ENCODE measurements at regions not wholly inside any gene's neighbourhood (a gene's known extent, or its start where the extent isn't known, plus 50 kb on each side); places are given as distances from the start of the nearest gene placed in this dataset.

GRCh38 chr5:158166424-158166823 lies 307.5 kb upstream of the CLINT1 start:
- no peak overlapping the region for H3K4me3 ChIP-seq (ENCODE audit: low read depth, low read length)
- no peak for TF ChIP-seq CTCF (IDR thresholded peaks at IDR 0.05; ENCODE audit: borderline replicate concordance, insufficient read depth, low read depth, low read length)

- no peak overlapping the region for H3K4me3 ChIP-seq (ENCODE audit: low read depth, low read length)
- no peak for TF ChIP-seq CTCF (IDR thresholded peaks at IDR 0.05; ENCODE audit: borderline replicate concordance, insufficient read depth, low read depth, low read length)
Observed at GRCh38 chr5:158165647-158166046, 306.7 kb upstream of the CLINT1 start.

- no peak for TF ChIP-seq CTCF (IDR thresholded peaks at IDR 0.05; ENCODE audit: borderline replicate concordance, insufficient read depth, low read depth, low read length)
- no peak overlapping the region for H3K4me3 ChIP-seq (ENCODE audit: low read depth, low read length)
Observed at GRCh38 chr5:158164296-158165047, 305.5 kb upstream of the CLINT1 start.

GRCh38 chr5:158163451-158164295 lies 304.7 kb upstream of the CLINT1 start:
- TF ChIP-seq CTCF (IDR thresholded peaks at IDR 0.05; ENCODE audit: borderline replicate concordance, insufficient read depth, low read depth, low read length) = no peak
- H3K4me3 ChIP-seq (ENCODE audit: low read depth, low read length) = no peak overlapping the region

- no peak overlapping the region for H3K4me3 ChIP-seq (ENCODE audit: low read depth, low read length)
- no peak for TF ChIP-seq CTCF (IDR thresholded peaks at IDR 0.05; ENCODE audit: borderline replicate concordance, insufficient read depth, low read depth, low read length)
Observed at GRCh38 chr5:158162479-158163034, 303.6 kb upstream of the CLINT1 start.

- no peak overlapping the region for H3K4me3 ChIP-seq (ENCODE audit: low read depth, low read length)
- TF ChIP-seq CTCF (IDR thresholded peaks at IDR 0.05; ENCODE audit: borderline replicate concordance, insufficient read depth, low read depth, low read length) = no peak
Observed at GRCh38 chr5:158162026-158162425, 303.1 kb upstream of the CLINT1 start.
